Suprapubic skin (tissue), 4 donors: ENCODE measurements at regions not wholly inside any gene's neighbourhood (a gene's known extent, or its start where the extent isn't known, plus 50 kb on each side); places are given as distances from the start of the nearest gene placed in this dataset.

Experiments used
- EP300 ChIP-seq: sonication (generic); formaldehyde crosslinking; IDR thresholded peaks from one replicate; pipeline ENCODE4 v1.6.1; 2017; ENCODE audit warnings: antibody characterized with exemption
- POLR2A ChIP-seq, 2 donors: fragments of 450-650 bp; IDR thresholded peaks; one replicate each; pipeline ENCODE4 v1.6.1; 2017; ENCODE audit warnings: antibody characterized with exemption in 2 of 2, mild to moderate bottlenecking in 2 of 2, moderate library complexity in 2 of 2
- POLR2AphosphoS5 ChIP-seq, 3 donors: sonication (generic); formaldehyde crosslinking; IDR thresholded peaks; one replicate each; pipeline ENCODE4 v1.6.1; 2017; ENCODE audit warnings: antibody characterized with exemption in 3 of 3
- TF ChIP-seq, protein P1 (sequence below), 2 donors: fragments of 200-600 bp in 1 of 2; fragments of 450-650 bp in 1 of 2; sonication (generic) in 1 of 2; IDR thresholded peaks; one replicate each; pipeline ENCODE4 v1.5.1; 2016 to 2019; ENCODE audit warnings: antibody characterized with exemption in 2 of 2, mild to moderate bottlenecking in 1 of 2, moderate library complexity in 1 of 2

DNA sequence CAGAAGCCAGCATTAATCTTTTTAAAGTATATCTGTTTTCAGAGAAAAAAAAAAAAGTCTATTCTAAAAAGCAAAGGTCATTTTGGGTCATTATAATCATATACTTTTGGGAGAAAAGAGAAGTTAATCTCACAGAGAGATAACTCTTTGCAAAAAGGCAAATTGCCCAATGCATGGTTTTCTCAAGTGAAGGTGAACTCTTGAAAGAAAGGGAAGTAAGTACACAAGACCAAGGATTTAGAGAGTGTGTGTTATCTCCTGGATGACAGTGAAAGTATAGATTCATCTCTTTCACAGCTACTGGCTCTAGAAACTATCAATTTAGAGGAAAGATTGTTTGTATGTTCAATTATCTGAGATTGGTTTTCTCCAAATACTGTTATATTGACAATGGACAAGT lies 151.4 kb downstream of the CD8B2 start:
- no peak for TF ChIP-seq POLR2A (IDR thresholded peaks at IDR 0.05)
- TF ChIP-seq EP300 = no peak
- TF ChIP-seq, protein P1, sequence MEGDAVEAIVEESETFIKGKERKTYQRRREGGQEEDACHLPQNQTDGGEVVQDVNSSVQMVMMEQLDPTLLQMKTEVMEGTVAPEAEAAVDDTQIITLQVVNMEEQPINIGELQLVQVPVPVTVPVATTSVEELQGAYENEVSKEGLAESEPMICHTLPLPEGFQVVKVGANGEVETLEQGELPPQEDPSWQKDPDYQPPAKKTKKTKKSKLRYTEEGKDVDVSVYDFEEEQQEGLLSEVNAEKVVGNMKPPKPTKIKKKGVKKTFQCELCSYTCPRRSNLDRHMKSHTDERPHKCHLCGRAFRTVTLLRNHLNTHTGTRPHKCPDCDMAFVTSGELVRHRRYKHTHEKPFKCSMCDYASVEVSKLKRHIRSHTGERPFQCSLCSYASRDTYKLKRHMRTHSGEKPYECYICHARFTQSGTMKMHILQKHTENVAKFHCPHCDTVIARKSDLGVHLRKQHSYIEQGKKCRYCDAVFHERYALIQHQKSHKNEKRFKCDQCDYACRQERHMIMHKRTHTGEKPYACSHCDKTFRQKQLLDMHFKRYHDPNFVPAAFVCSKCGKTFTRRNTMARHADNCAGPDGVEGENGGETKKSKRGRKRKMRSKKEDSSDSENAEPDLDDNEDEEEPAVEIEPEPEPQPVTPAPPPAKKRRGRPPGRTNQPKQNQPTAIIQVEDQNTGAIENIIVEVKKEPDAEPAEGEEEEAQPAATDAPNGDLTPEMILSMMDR (IDR thresholded peaks at IDR 0.05) = no peak
- no peak for TF ChIP-seq POLR2AphosphoS5 (IDR thresholded peaks at IDR 0.05)
